DND-41 (cell line): ENCODE measurements at regions not wholly inside any gene's neighbourhood (a gene's known extent, or its start where the extent isn't known, plus 50 kb on each side); places are given as distances from the start of the nearest gene placed in this dataset.

Source experiments
- ATAC-seq: fragments of 200-7000 bp; cut with Tn5 transposase; 3 replicates; pipeline ENCODE4 v1.9.1; 2021; ENCODE audit warnings: low read depth; ENCODE audit not compliant: insufficient read depth
- DNase-seq: peaks from one replicate; pipeline ENCODE4 v3.0.0-alpha.2; 2020
- H2AFZ ChIP-seq: 2 replicates; pipeline ENCODE4 v1.6.0; 2012; ENCODE audit warnings: low read depth, low read length
- H3K27ac ChIP-seq: 2 replicates; pipeline ENCODE4 v1.5.1; 2012; ENCODE audit warnings: low read length, inconsistent platforms
- H3K27me3 ChIP-seq: fragments of 200-600 bp; sonication (generic); 2 replicates; pipeline ENCODE4 v1.6.0; 2012; ENCODE audit warnings: low read length, mild to moderate bottlenecking, inconsistent platforms; ENCODE audit not compliant: insufficient read depth, poor library complexity
- H3K36me3 ChIP-seq: 2 replicates; pipeline ENCODE4 v1.5.1; 2012; ENCODE audit warnings: low read length, inconsistent platforms; ENCODE audit not compliant: insufficient read depth
- H3K4me1 ChIP-seq: 2 replicates; pipeline ENCODE4 v1.5.1; 2012; ENCODE audit warnings: mild to moderate bottlenecking, low read length; ENCODE audit not compliant: insufficient read depth
- H3K4me2 ChIP-seq: 2 replicates; pipeline ENCODE4 v1.6.0; 2012; ENCODE audit warnings: mild to moderate bottlenecking, moderate library complexity, low read length, inconsistent platforms; ENCODE audit not compliant: insufficient read depth
- H3K4me3 ChIP-seq, 2 experiments: fragments of 200-600 bp in 1 of 2; shearing (Covaris generic) in 1 of 2; 2 replicates each; pipeline ENCODE4 v1.5.1; 2012 to 2016; ENCODE audit warnings: inconsistent platforms in 2 of 2, low read length in 2 of 2, mild to moderate bottlenecking in 2 of 2, low read depth in 1 of 2, moderate library complexity in 1 of 2
- H3K79me2 ChIP-seq: 2 replicates; pipeline ENCODE4 v1.6.0; 2012; ENCODE audit warnings: low read length, inconsistent platforms; ENCODE audit not compliant: insufficient read depth
- H3K9ac ChIP-seq: 2 replicates; pipeline ENCODE4 v1.6.0; 2012; ENCODE audit warnings: low read depth, mild to moderate bottlenecking, inconsistent platforms, low read length, moderate library complexity
- H3K9me3 ChIP-seq: 2 replicates; pipeline ENCODE4 v1.5.1; 2012; ENCODE audit warnings: low read length, moderate library complexity, mild to moderate bottlenecking, inconsistent platforms; ENCODE audit not compliant: insufficient read depth, severe bottlenecking
- H4K20me1 ChIP-seq: 2 replicates; pipeline ENCODE4 v1.6.0; 2012; ENCODE audit warnings: low read length; ENCODE audit not compliant: insufficient read depth
- EZH2 ChIP-seq: IDR thresholded peaks from 3 replicates; pipeline ENCODE4 v1.6.1; 2012; ENCODE audit warnings: borderline replicate concordance, low read depth, mild to moderate bottlenecking, moderate library complexity, low read length, inconsistent platforms; ENCODE audit not compliant: severe bottlenecking
- TF ChIP-seq, protein P1 (sequence below): IDR thresholded peaks from 2 replicates; pipeline ENCODE4 v1.5.1; 2012; ENCODE audit warnings: borderline replicate concordance, low read length, moderate library complexity, mild to moderate bottlenecking; ENCODE audit not compliant: poor library complexity, severe bottlenecking; ENCODE audit errors: extremely low read depth

DNA sequence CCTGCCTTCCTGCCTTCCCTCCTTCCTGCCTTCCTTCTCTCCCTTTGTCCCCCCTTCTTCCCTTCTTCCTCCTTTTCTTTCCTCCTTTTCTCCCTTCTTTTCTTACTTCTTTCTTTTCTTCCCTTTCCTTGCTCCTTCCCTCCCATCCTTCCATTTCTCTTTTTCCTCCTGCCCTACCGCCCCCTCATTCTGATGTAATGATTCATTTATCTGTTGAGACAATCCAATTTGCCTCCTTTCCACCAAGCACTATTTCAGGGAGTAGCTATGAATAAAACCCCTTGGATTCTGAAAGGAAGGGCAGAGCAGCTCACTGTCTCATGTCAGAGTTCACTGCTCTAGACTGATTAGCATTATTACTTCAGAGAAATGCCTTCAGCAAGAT is 462.6 kb downstream of the PDCD6IP start:
- no peak overlapping the region for H3K4me2 ChIP-seq
- H2AFZ ChIP-seq = peak overlapping the region; percentile 34
- no peaks in the 10 kb centered on the region for H4K20me1 ChIP-seq
- DNase-seq (no peak), ATAC-seq (no peak)
- TF ChIP-seq EZH2 = no peak
- TF ChIP-seq, protein P1, sequence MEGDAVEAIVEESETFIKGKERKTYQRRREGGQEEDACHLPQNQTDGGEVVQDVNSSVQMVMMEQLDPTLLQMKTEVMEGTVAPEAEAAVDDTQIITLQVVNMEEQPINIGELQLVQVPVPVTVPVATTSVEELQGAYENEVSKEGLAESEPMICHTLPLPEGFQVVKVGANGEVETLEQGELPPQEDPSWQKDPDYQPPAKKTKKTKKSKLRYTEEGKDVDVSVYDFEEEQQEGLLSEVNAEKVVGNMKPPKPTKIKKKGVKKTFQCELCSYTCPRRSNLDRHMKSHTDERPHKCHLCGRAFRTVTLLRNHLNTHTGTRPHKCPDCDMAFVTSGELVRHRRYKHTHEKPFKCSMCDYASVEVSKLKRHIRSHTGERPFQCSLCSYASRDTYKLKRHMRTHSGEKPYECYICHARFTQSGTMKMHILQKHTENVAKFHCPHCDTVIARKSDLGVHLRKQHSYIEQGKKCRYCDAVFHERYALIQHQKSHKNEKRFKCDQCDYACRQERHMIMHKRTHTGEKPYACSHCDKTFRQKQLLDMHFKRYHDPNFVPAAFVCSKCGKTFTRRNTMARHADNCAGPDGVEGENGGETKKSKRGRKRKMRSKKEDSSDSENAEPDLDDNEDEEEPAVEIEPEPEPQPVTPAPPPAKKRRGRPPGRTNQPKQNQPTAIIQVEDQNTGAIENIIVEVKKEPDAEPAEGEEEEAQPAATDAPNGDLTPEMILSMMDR = no peak
- no peaks in the 10 kb centered on the region for H3K27me3 ChIP-seq
- H3K79me2 ChIP-seq = no peaks in the 10 kb centered on the region
- H3K27ac ChIP-seq = peak overlapping the region; percentile 38; the same call in 1 of the 2 replicates
- no peaks in the 10 kb centered on the region for H3K36me3 ChIP-seq
- peaks cover 38% of the 10 kb centered on the region for H3K4me1 ChIP-seq
- H3K4me3 ChIP-seq = no peak overlapping the region
- no peak overlapping the region for H3K9ac ChIP-seq
- no peaks in the 10 kb centered on the region for H3K9me3 ChIP-seq

DNA sequence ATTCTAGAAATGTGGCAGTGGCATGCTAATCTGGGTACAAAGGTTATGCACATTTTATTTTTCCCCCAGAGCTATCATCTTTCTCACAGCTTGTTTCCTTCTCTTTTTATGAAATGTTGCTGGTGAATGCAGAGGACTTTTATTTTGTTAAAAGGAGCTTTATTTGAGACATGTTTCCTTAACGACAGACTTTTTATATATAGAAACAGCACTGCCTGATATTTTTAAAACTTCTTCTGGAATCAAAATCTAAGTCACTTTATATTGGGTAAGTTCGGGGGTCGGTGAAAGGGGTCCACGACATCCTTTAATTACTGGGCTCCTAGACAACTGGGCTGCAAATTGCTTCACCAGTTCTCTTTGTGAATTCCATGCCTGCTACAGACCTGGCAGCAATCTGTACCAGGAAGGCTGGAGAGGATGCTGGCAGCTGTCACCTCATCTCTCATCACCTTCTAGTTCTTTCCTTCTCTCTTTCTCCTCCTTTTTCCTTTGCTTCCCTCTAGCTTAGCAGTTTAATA is 464.7 kb downstream of the PDCD6IP start:
- Histone ChIP-seq H3K27me3 (no peaks in the 10 kb centered on the region), H3K79me2 (no peaks in the 10 kb centered on the region), H2AFZ (no peak overlapping the region), H3K9ac (no peak overlapping the region), H3K4me1 (peaks cover 33% of the 10 kb centered on the region), H3K4me2 (no peak overlapping the region), H4K20me1 (no peaks in the 10 kb centered on the region), H3K27ac (no peak overlapping the region), H3K4me3 (no peak overlapping the region), H3K9me3 (no peaks in the 10 kb centered on the region), H3K36me3 (no peaks in the 10 kb centered on the region)
- no peak for DNase-seq
- no peak for ATAC-seq
- TF ChIP-seq EZH2 = no peak

DNA sequence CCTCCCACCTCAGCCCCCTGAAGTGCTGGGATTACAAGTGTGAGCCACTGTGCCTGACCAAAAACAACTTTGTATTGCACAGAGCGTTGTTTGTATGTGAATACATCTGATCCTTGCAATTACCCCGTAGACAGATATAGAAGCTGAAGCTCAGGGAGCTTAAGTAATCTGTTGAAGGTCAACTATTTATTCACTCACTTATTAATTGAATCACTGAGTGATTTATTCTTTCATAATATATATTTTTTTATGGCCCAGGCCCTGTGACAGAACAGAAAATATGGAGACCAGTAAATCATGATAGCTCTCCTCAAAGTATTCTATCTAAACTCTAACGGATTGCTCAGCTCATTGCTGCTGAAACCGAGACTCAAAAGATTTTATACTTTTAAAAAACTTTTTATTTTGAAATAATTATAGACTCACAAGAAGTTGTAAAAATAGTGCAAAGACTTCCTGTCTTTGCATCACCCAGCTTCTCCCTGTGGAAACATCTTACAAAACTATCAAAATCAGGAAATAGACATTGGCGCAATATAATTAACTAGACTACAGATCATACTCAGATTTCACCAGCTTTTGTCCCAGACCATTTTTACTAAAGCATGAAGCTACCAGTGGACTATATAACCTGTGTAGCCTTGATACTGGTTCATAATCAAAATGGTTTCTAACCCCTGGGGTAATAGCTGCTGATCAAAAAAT is 466.1 kb downstream of the PDCD6IP start:
- no peak for TF ChIP-seq EZH2
- TF ChIP-seq, protein P1 = no peak
- Histone ChIP-seq H3K27me3 (no peaks in the 10 kb centered on the region), H3K79me2 (no peaks in the 10 kb centered on the region), H3K4me1 (peaks cover 32% of the 10 kb centered on the region), H4K20me1 (no peaks in the 10 kb centered on the region), H3K9ac (no peak overlapping the region), H3K4me3 (no peak overlapping the region), H2AFZ (no peak overlapping the region), H3K36me3 (no peaks in the 10 kb centered on the region), H3K27ac (no peak overlapping the region), H3K4me2 (no peak overlapping the region), H3K9me3 (no peaks in the 10 kb centered on the region)
- DNase-seq (no peak), ATAC-seq (no peak)

DNA sequence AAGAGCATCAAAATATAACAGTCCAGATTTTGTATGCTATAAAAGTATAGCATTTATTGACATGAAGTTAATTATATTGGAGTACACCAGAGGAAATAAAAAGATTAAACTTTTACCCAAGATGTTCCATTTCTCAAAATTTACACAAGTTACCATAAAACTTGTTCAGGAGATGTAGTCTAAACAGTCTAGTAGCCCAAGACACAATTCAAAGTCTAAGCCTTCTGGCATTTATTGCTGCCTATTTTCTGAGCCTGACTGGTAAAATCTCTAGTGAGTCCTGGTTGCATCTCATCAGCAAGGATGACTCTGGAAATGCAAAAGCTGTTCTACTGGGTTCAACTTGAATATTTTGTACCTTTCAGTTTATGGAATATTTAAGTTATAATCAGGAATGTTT is 468.7 kb downstream of the PDCD6IP start:
- no peak overlapping the region for H3K27ac ChIP-seq

More for the DNA sequence above, 468.7 kb downstream of the PDCD6IP start:
- H3K4me1 ChIP-seq = peaks cover 7% of the 10 kb centered on the region
- H3K36me3 ChIP-seq = no peaks in the 10 kb centered on the region
- H3K27me3 ChIP-seq = no peaks in the 10 kb centered on the region
- no peaks in the 10 kb centered on the region for H3K79me2 ChIP-seq
- no peak overlapping the region for H2AFZ ChIP-seq
- no peaks in the 10 kb centered on the region for H4K20me1 ChIP-seq
- no peak overlapping the region for H3K4me3 ChIP-seq
- H3K9me3 ChIP-seq = no peaks in the 10 kb centered on the region
- no peak overlapping the region for H3K9ac ChIP-seq
- no peak for ATAC-seq
- no peak overlapping the region for H3K4me2 ChIP-seq
- no peak for DNase-seq
- TF ChIP-seq EZH2 = no peak
- TF ChIP-seq, protein P1 = no peak
